Heart left ventricle (tissue), 13 donors: ENCODE measurements at regions not wholly inside any gene's neighbourhood (a gene's known extent, or its start where the extent isn't known, plus 50 kb on each side); places are given as distances from the start of the nearest gene placed in this dataset.

ENCODE experiments used
- CTCF ChIP-seq, 12 donors: fragments of 200-600 bp; sonication (generic) in 4 of 12; IDR thresholded peaks; one replicate each; pipeline versions ENCODE4 v1.5.0 to v1.8.0; 2018 to 2022; ENCODE audit warnings: antibody characterized with exemption in 12 of 12, mild to moderate bottlenecking in 5 of 12
- POLR2A ChIP-seq, 2 donors: fragments of 450-650 bp; IDR thresholded peaks; one replicate each; pipeline ENCODE4 v1.6.1; 2017; ENCODE audit warnings: antibody characterized with exemption in 2 of 2, mild to moderate bottlenecking in 2 of 2, moderate library complexity in 2 of 2
- donor health status: ischemic (EF 13 %, LVEDD 7.1; RV severe dilation, severe dysfunction).
- donor health status: DM: no; HTN: yes; CAD: no.
- donor health status: DM: no; HTN: no; CAD: no.
- donor health status: ischemic (EF 25% LVEDD 6.9; RV normal size, moderate dysfunction).
- donor health status: ischemic (EF 25% LVEDD 5.7; RV mildly dilated, moderate dysfunction).
- donor health status: ischemic (EF 35%, LVEDD 5.7; RV mildly dilated, moderate dysfunction).
- donor health status: nonischemic (EF 11% LVEDD 7.7; RV severe dilation, severe dysfunction).
- donor health status: DM: yes; HTN: yes; CAD: no.
- donor health status: PGD.
- donor health status: ischemic (EF 29% LVEDD 5.4; RV normal size, mild dysfunction).
- donor health status: nonischemic (EF 23%, LVEDD 6.1; RV moderate dilation, normal function).

- TF ChIP-seq CTCF (IDR thresholded peaks at IDR 0.05) (no peak), POLR2A (IDR thresholded peaks at IDR 0.05) (no peak)
Measured at GRCh38 chr13:19123502-19123901, 58.1 kb downstream of the TUBA3C start.
